IMR-90 (cell line): ENCODE measurements at regions not wholly inside any gene's neighbourhood (a gene's known extent, or its start where the extent isn't known, plus 50 kb on each side); places are given as distances from the start of the nearest gene placed in this dataset.

Experiments
- ATAC-seq: fragments of 200-7000 bp; cut with Tn5 transposase; 2 replicates; pipeline ENCODE4 v1.9.1; 2020; ENCODE audit warnings: low read depth, mild to moderate bottlenecking, moderate library complexity
- BruUV-seq: library from RNA; stranded (reverse); fragments of 400-500 nt; replicated peaks from 2 replicates; lab custom pipeline; 2021; lab: Mats Ljungman, UMichigan
- CTCF ChIA-PET: fragments of 300-600 bp; formaldehyde crosslinking; extraction: SDS; loops from one replicate; lab custom pipeline; 2021; ENCODE audit warnings: antibody characterized with exemption; lab: Yijun Ruan, JAX
- POLR2A ChIA-PET: fragments of 300-600 bp; sonication (Branson Sonifier 250); formaldehyde crosslinking; loops from one replicate; lab custom pipeline; 2022; ENCODE audit warnings: antibody characterized with exemption; ENCODE audit not compliant: unreplicated experiment; lab: Charles Lee
- DNase-seq: peaks from one replicate; pipeline ENCODE4 v3.0.0; 2013
- H2AFZ ChIP-seq: replicated peaks from 2 replicates; pipeline ENCODE3; 2013; ENCODE audit warnings: low read length, mild to moderate bottlenecking; ENCODE audit not compliant: poor library complexity
- H2AK5ac ChIP-seq: 2 replicates; pipeline ENCODE4 v1.6.1; 2013; ENCODE audit warnings: low read depth, low read length, inconsistent platforms
- H2AK9ac ChIP-seq: replicated peaks from 2 replicates; pipeline ENCODE3; 2013; ENCODE audit warnings: mild to moderate bottlenecking, low read depth, low read length, moderate library complexity; ENCODE audit not compliant: poor library complexity
- H2BK120ac ChIP-seq: 2 replicates; pipeline ENCODE4 v1.6.1; 2013; ENCODE audit warnings: low read depth, low read length, inconsistent platforms
- H2BK15ac ChIP-seq: 3 replicates; pipeline ENCODE4 v1.6.1; 2013; ENCODE audit warnings: low read depth, low read length, inconsistent platforms
- H2BK20ac ChIP-seq: 2 replicates; pipeline ENCODE4 v1.6.1; 2013; ENCODE audit warnings: low read depth, mild to moderate bottlenecking, inconsistent platforms, low read length, moderate library complexity
- H2BK5ac ChIP-seq: 2 replicates; pipeline ENCODE4 v1.6.1; 2013; ENCODE audit warnings: mild to moderate bottlenecking, low read depth, low read length, inconsistent platforms; ENCODE audit not compliant: poor library complexity, severe bottlenecking
- H3K14ac ChIP-seq: replicated peaks from 2 replicates; pipeline ENCODE4 v1.6.1; 2013; ENCODE audit warnings: low read depth, low read length, inconsistent platforms
- H3K18ac ChIP-seq: 2 replicates; pipeline ENCODE4 v1.6.1; 2013; ENCODE audit warnings: low read depth, low read length, control low read depth
- H3K23ac ChIP-seq: 2 replicates; pipeline ENCODE4 v1.6.1; 2013; ENCODE audit warnings: low read depth, low read length, inconsistent platforms
- H3K27ac ChIP-seq: 2 replicates; pipeline ENCODE4 v1.5.1; 2013; ENCODE audit warnings: mild to moderate bottlenecking, control low read depth, low read length; ENCODE audit not compliant: insufficient read depth
- H3K27me3 ChIP-seq: 2 replicates; pipeline ENCODE4 v1.6.1; 2013; ENCODE audit warnings: low read length; ENCODE audit not compliant: control insufficient read depth, insufficient read depth
- H3K36me3 ChIP-seq: 2 replicates; pipeline ENCODE4 v1.6.1; 2013; ENCODE audit warnings: low read length, mixed read lengths; ENCODE audit not compliant: control insufficient read depth, insufficient read depth
- H3K4ac ChIP-seq: 2 replicates; pipeline ENCODE4 v1.6.1; 2013; ENCODE audit warnings: low read depth, low read length, inconsistent platforms
- H3K4me1 ChIP-seq: 2 replicates; pipeline ENCODE4 v1.6.1; 2013; ENCODE audit warnings: low read length, mixed read lengths; ENCODE audit not compliant: control insufficient read depth, insufficient read depth
- H3K4me2 ChIP-seq: 2 replicates; pipeline ENCODE4 v1.6.1; 2013; ENCODE audit warnings: low read depth, mild to moderate bottlenecking, control low read depth, low read length, moderate library complexity
- H3K4me3 ChIP-seq: 2 replicates; pipeline ENCODE4 v1.5.1; 2013; ENCODE audit warnings: low read depth, mild to moderate bottlenecking, control low read depth, low read length, moderate library complexity; ENCODE audit not compliant: insufficient read depth
- H3K56ac ChIP-seq: 2 replicates; pipeline ENCODE4 v1.6.1; 2013; ENCODE audit warnings: low read length, inconsistent platforms; ENCODE audit not compliant: insufficient read depth; ENCODE audit errors: extremely low read depth
- H3K79me1 ChIP-seq, 2 experiments: 2 replicates each; pipeline ENCODE4 v1.6.1; 2013; ENCODE audit warnings: low read length in 2 of 2, inconsistent platforms in 1 of 2, low read depth in 1 of 2
- H3K9ac ChIP-seq: 2 replicates; pipeline ENCODE4 v1.6.1; 2013; ENCODE audit warnings: low read depth, low read length, control low read depth
- H3K9me1 ChIP-seq: 2 replicates; pipeline ENCODE4 v1.6.1; 2013; ENCODE audit warnings: low read length, inconsistent platforms; ENCODE audit not compliant: insufficient read depth
- H3K9me3 ChIP-seq: 2 replicates; pipeline ENCODE4 v1.6.1; 2013; ENCODE audit warnings: low read length; ENCODE audit not compliant: control insufficient read depth, insufficient read depth
- H4K20me1 ChIP-seq: 2 replicates; pipeline ENCODE4 v1.6.1; 2013; ENCODE audit warnings: low read length, inconsistent platforms; ENCODE audit not compliant: insufficient read depth
- H4K5ac ChIP-seq: 2 replicates; pipeline ENCODE4 v1.6.1; 2013; ENCODE audit warnings: mild to moderate bottlenecking, low read depth, low read length, control low read depth
- H4K8ac ChIP-seq, 2 experiments: 2 replicates each; pipeline ENCODE4 v1.6.1; 2013; ENCODE audit warnings: low read depth in 2 of 2, low read length in 2 of 2, control low read depth in 1 of 2, inconsistent platforms in 1 of 2
- H4K91ac ChIP-seq: 2 replicates; pipeline ENCODE4 v1.6.1; 2013; ENCODE audit warnings: low read depth, low read length, inconsistent platforms; ENCODE audit not compliant: insufficient read depth
- BHLHE40 ChIP-seq: fragments of 150-350 bp; IDR thresholded peaks from 2 replicates; pipeline ENCODE4 v1.6.1; 2016; ENCODE audit warnings: mild to moderate bottlenecking, low read depth, low read length
- CEBPB ChIP-seq: IDR thresholded peaks from 2 replicates; pipeline ENCODE4 v1.6.1; 2012; ENCODE audit warnings: low read depth, low read length, improper control_type of control experiment
- CHD1 ChIP-seq: IDR thresholded peaks from 2 replicates; pipeline ENCODE4 v1.6.1; 2012; ENCODE audit warnings: low read depth, low read length, improper control_type of control experiment
- FOS ChIP-seq: fragments of 150-350 bp; IDR thresholded peaks from 2 replicates; pipeline ENCODE4 v1.6.1; 2016; ENCODE audit warnings: low read depth, low read length
- MAFK ChIP-seq: IDR thresholded peaks from 2 replicates; pipeline ENCODE4 v1.6.1; 2012; ENCODE audit warnings: low read depth, low read length, improper control_type of control experiment
- MXI1 ChIP-seq: IDR thresholded peaks from 2 replicates; pipeline ENCODE4 v1.6.1; 2012; ENCODE audit warnings: low read depth, mild to moderate bottlenecking, low read length, moderate library complexity, borderline replicate concordance
- NFE2L2 ChIP-seq: fragments of 150-350 bp; IDR thresholded peaks from 2 replicates; pipeline ENCODE4 v1.6.1; 2016; ENCODE audit warnings: low read depth, mild to moderate bottlenecking, low read length
- RAD21 ChIP-seq: IDR thresholded peaks from 2 replicates; pipeline ENCODE4 v1.6.1; 2012; ENCODE audit warnings: low read length, improper control_type of control experiment
- RCOR1 ChIP-seq: IDR thresholded peaks from 2 replicates; pipeline ENCODE4 v1.6.1; 2012; ENCODE audit warnings: mild to moderate bottlenecking, low read length, improper control_type of control experiment; ENCODE audit not compliant: insufficient replicate concordance
- RFX5 ChIP-seq: IDR thresholded peaks from 2 replicates; pipeline ENCODE4 v1.8.0; 2012; ENCODE audit warnings: low read depth, mild to moderate bottlenecking, low read length, moderate library complexity
- SMC3 ChIP-seq: fragments of 150-350 bp; IDR thresholded peaks from 2 replicates; pipeline ENCODE4 v1.6.1; 2016; ENCODE audit warnings: low read depth, mild to moderate bottlenecking, antibody characterized with exemption, low read length, moderate library complexity
- WGBS, 2 experiments: methylation state at CpG; one replicate each; pipeline versions ENCODE4 v1.1.5 to v1.1.7; 2013; ENCODE audit warnings: missing lambda C conversion rate in 2 of 2; ENCODE audit not compliant: insufficient read length in 1 of 2; ENCODE audit errors: extremely low coverage in 2 of 2; 5-methylcytosine and 5-hydroxymethylcytosine counted together
- dilution Hi-C: fragments of 300-500 bp; cut with HindIII; formaldehyde crosslinking; loops from one replicate; pipeline ENCODE4 v1.14.3; 2018; ENCODE audit warnings: low sequenced_read_pairs; ENCODE audit not compliant: unreplicated experiment
- in situ Hi-C: fragments of 300-500 bp; cut with MboI; formaldehyde crosslinking; loops from 3 replicates; pipeline ENCODE4 v1.14.3; 2019; ENCODE audit warnings: low sequenced_read_pairs, inconsistent platforms, mixed read lengths
- intact Hi-C: fragments of 100-400 bp; cut with micrococcal nuclease; formaldehyde crosslinking; loops from 2 replicates; pipeline ENCODE4 v1.10.0; 2022
- TF ChIP-seq, protein P1 (sequence below): conservative IDR thresholded peaks from 2 replicates; pipeline ENCODE4 v1.5.1; 2012; ENCODE audit warnings: mild to moderate bottlenecking, low read depth, low read length, improper control_type of control experiment
- TF ChIP-seq, protein P2 (sequence below): fragments of 150-350 bp; IDR thresholded peaks from 2 replicates; pipeline ENCODE4 v1.6.1; 2016; ENCODE audit warnings: low read depth, mild to moderate bottlenecking, low read length, moderate library complexity, borderline replicate concordance

DNA sequence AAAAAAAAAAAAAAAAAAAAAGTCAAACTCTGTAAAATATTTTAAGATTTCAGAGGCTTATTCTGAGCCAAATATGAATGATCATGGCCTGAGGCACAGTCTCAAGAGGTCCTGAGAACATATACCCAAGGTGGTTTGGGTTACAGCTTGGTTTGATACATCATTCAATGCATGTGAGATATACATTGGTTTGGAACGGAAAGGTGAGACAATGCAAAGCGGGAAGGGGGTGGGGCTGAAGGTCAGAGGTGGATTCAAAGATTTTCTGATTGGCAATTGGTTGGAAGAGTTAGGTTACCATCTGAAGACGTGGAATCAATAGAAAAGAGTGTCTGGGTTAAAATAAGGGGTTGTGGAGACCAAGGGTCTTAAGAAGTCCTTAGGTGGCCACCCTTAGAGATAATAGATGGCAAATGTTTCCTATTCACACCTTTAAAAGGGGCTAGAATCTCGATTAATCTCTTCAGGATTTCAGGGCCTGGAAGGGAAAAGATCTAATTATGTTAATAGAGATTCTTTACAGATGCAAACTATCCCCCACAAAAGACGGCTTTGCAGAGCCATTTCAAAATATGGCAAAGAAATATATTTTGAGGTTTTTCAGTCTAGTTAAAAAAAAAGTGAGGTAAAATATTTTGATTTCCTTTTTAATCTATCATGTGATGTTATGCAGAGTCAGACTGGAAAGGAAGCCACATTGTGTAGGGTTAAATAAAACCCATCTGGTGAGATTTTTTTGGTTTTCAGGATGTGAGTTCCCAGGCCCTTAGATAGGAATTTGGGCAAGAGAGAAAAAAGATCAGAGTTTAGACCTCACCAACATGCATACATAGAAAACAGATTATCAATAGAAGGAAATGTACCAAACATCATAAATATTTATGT is 173.8 kb upstream of the CNOT2 start:
- Histone ChIP-seq H3K9ac (no peak overlapping the region), H4K20me1 (no peaks in the 10 kb centered on the region), H3K27me3 (no peaks in the 10 kb centered on the region), H4K5ac (no peak overlapping the region), H2BK20ac (no peak overlapping the region), H2BK120ac (no peak overlapping the region), H3K36me3 (no peaks in the 10 kb centered on the region), H3K14ac (no peak overlapping the region), H3K4ac (no peak overlapping the region), H4K8ac (no peak overlapping the region), H3K23ac (no peak overlapping the region), H3K4me3 (no peak overlapping the region), H3K27ac (no peak overlapping the region), H2BK15ac (no peak overlapping the region), H4K91ac (no peak overlapping the region), H2BK5ac (no peak overlapping the region), H2AFZ (no peak overlapping the region), H3K9me1 (no peaks in the 10 kb centered on the region), H3K4me2 (no peak overlapping the region), H3K4me1 (no peaks in the 10 kb centered on the region), H3K9me3 (no peaks in the 10 kb centered on the region), H3K79me1 (no peaks in the 10 kb centered on the region), H3K18ac (no peak overlapping the region), H3K56ac (no peak overlapping the region), H2AK5ac (no peak overlapping the region), H2AK9ac (no peak overlapping the region)
- TF ChIP-seq, protein P1, sequence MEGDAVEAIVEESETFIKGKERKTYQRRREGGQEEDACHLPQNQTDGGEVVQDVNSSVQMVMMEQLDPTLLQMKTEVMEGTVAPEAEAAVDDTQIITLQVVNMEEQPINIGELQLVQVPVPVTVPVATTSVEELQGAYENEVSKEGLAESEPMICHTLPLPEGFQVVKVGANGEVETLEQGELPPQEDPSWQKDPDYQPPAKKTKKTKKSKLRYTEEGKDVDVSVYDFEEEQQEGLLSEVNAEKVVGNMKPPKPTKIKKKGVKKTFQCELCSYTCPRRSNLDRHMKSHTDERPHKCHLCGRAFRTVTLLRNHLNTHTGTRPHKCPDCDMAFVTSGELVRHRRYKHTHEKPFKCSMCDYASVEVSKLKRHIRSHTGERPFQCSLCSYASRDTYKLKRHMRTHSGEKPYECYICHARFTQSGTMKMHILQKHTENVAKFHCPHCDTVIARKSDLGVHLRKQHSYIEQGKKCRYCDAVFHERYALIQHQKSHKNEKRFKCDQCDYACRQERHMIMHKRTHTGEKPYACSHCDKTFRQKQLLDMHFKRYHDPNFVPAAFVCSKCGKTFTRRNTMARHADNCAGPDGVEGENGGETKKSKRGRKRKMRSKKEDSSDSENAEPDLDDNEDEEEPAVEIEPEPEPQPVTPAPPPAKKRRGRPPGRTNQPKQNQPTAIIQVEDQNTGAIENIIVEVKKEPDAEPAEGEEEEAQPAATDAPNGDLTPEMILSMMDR = no peak
- TF ChIP-seq RCOR1 = no peak
- no peak for TF ChIP-seq SMC3
- TF ChIP-seq MXI1 = no peak
- TF ChIP-seq CEBPB = no peak
- no peak for TF ChIP-seq NFE2L2
- TF ChIP-seq, protein P2, sequence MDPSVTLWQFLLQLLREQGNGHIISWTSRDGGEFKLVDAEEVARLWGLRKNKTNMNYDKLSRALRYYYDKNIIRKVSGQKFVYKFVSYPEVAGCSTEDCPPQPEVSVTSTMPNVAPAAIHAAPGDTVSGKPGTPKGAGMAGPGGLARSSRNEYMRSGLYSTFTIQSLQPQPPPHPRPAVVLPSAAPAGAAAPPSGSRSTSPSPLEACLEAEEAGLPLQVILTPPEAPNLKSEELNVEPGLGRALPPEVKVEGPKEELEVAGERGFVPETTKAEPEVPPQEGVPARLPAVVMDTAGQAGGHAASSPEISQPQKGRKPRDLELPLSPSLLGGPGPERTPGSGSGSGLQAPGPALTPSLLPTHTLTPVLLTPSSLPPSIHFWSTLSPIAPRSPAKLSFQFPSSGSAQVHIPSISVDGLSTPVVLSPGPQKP = no peak
- no peak for TF ChIP-seq RFX5
- TF ChIP-seq FOS = no peak
- TF ChIP-seq BHLHE40 = no peak
- no peak for TF ChIP-seq CHD1
- no peak for TF ChIP-seq RAD21
- no peak for TF ChIP-seq MAFK
- DNase-seq (no peak), ATAC-seq (no peak)
- 76% methylated on average over 2 of the region's 5 CpGs; no CpG with 5 or more reads in 1 of the 2 experiments for WGBS, 2 experiments
- POLR2A ChIA-PET = no interaction called here
- CTCF ChIA-PET = no interaction called here
- intact Hi-C loops = no loop called here
- in situ Hi-C loops = no loop called here
- dilution Hi-C loops = no loop called here
- no TSS peak for BruUV-seq
